NB4 (cell line): ENCODE measurements at regions not wholly inside any gene's neighbourhood (a gene's known extent, or its start where the extent isn't known, plus 50 kb on each side); places are given as distances from the start of the nearest gene placed in this dataset.

Experiments used
- DNase-seq: peaks from one replicate; pipeline ENCODE4 v3.0.0; 2010; ENCODE audit warnings: low read depth
- H3K4me3 ChIP-seq: one replicate; pipeline ENCODE4 v1.5.1; 2011; ENCODE audit warnings: mild to moderate bottlenecking, low read depth, low read length, moderate library complexity
- CTCF ChIP-seq: IDR thresholded peaks from one replicate; pipeline ENCODE4 v1.5.1; 2012; ENCODE audit warnings: low read depth, low read length
- MAX ChIP-seq: IDR thresholded peaks from 2 replicates; pipeline ENCODE4 v1.6.1; 2011; ENCODE audit warnings: low read depth, low read length
- MYC ChIP-seq: IDR thresholded peaks from 2 replicates; pipeline ENCODE4 v1.6.1; 2011; ENCODE audit warnings: low read depth, low read length
- POLR2A ChIP-seq: IDR thresholded peaks from 2 replicates; pipeline ENCODE4 v1.6.1; 2011; ENCODE audit warnings: mild to moderate bottlenecking; ENCODE audit not compliant: insufficient read length; ENCODE audit errors: extremely low read depth

GRCh38 chr1:193741228-193741627 lies 554.8 kb upstream of the B3GALT2 start:
- TF ChIP-seq CTCF (no peak), MYC (no peak), POLR2A (no peak), MAX (no peak)
- H3K4me3 ChIP-seq: no peak overlapping the region
- no peak for DNase-seq

DNA sequence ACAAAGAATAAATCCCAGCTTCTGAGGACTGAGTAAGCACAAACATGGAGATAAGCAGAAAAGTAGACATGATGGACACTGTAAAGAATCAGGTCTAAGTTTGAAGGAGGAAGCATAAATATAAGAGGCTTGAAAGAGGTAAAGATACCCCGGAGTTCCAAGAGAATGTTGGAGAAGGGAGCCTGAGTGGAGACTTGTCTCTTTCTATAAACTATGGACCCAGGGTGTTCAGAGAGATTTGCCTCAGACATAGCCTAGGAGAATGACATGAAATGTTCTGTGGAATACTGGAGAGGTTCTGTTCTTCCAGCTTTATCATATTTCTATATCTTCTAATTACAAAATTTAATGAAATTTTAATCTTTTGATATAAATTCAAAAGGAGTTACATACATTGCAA lies 554.3 kb upstream of the B3GALT2 start:
- H3K4me3 ChIP-seq: no peak overlapping the region
- no peak for DNase-seq
- TF ChIP-seq CTCF (no peak), POLR2A (no peak), MAX (no peak), MYC (no peak)

GRCh38 chr1:193736507-193736906 lies 550.1 kb upstream of the B3GALT2 start:
- no peak for DNase-seq
- TF ChIP-seq MAX (no peak), MYC (no peak), CTCF (no peak), POLR2A (no peak)
- no peak overlapping the region for H3K4me3 ChIP-seq

DNA sequence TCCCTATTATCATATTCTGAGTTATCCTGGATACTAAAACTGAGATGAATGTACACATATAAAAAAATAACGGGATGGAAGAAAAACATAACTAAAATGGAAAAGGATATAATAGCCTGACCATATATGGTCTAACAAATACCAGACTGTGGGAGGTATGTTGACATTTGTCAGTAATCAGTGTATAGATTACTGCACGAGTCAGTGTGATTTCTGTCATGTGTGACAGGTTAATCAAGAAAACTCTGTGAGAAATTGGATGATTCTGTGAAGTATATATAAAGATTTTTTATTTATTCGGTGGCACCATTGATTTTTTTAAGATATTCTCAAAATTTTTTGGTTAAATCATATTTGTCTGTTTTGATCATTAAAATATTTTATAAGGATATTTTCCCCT lies 547.3 kb upstream of the B3GALT2 start:
- H3K4me3 ChIP-seq: no peak overlapping the region
- DNase-seq: no peak
- TF ChIP-seq POLR2A (no peak), MYC (no peak), CTCF (no peak), MAX (no peak)

DNA sequence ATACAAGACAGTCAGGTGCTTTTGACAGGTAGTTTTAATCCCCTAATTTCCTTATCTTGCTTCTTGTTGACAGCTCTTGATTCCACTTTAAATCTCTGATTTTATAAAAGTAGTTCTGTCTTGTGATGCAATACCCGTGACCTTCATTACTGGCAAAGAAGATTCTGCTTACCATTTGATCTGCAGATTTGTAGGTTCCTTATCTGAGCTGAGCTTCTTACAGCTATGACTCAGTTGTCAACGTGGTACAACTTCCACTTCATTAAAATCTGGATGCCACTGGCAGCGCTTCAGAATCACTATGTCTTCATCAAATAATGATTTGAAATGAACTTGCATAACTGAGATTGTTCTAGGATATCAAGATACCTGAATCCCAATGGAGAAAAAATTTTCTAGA lies 543.6 kb upstream of the B3GALT2 start:
- no peak overlapping the region for H3K4me3 ChIP-seq
- TF ChIP-seq MYC: no peak
- TF ChIP-seq POLR2A: no peak
- TF ChIP-seq CTCF: no peak
- TF ChIP-seq MAX: no peak
- peak; percentile 4 for DNase-seq

GRCh38 chr1:193729429-193729828 lies 543.0 kb upstream of the B3GALT2 start:
- TF ChIP-seq POLR2A (no peak), MAX (no peak), CTCF (no peak), MYC (no peak)
- H3K4me3 ChIP-seq: no peak overlapping the region
- no peak for DNase-seq
